Kidney (tissue), 13 donors: ENCODE measurements at regions not wholly inside any gene's neighbourhood (a gene's known extent, or its start where the extent isn't known, plus 50 kb on each side); places are given as distances from the start of the nearest gene placed in this dataset.
A peak's percentile ranks its signal among the peaks of the same experiment; 100 is the strongest.

ENCODE experiments used
- DNase-seq, 5 donors: peaks; one replicate each; pipeline ENCODE4 v3.0.0-alpha.2; 2013 to 2020
- FAIRE-seq: peaks from 2 replicates; lab custom pipeline; 2012; peaks lifted over from hg19 to GRCh38; lab: Jason Lieb, UNC
- H3K27ac ChIP-seq, 2 donors: one replicate each; pipeline ENCODE4 v1.7.0; 2013; ENCODE audit warnings: low read depth in 2 of 2, low read length in 2 of 2, inconsistent platforms in 1 of 2
- H3K27me3 ChIP-seq: one replicate; pipeline ENCODE4 v1.7.1; 2013; ENCODE audit warnings: low read length, inconsistent platforms; ENCODE audit not compliant: control insufficient read depth, insufficient read depth
- H3K36me3 ChIP-seq, 3 donors: one replicate each; pipeline versions ENCODE4 v1.7.0 to v1.7.1; 2013; ENCODE audit warnings: low read length in 3 of 3, control low read depth in 1 of 3, inconsistent platforms in 1 of 3; ENCODE audit not compliant: insufficient read depth in 3 of 3, control insufficient read depth in 2 of 3
- H3K4me1 ChIP-seq, 3 donors: one replicate each; pipeline versions ENCODE4 v1.7.0 to v1.7.1; 2013; ENCODE audit warnings: low read length in 3 of 3, inconsistent platforms in 1 of 3, low read depth in 1 of 3; ENCODE audit not compliant: control insufficient read depth in 2 of 3, insufficient read depth in 2 of 3
- H3K4me3 ChIP-seq, 3 donors: one replicate each; pipeline versions ENCODE4 v1.7.0 to v1.8.1; 2013; ENCODE audit warnings: low read length in 3 of 3, control low read depth in 1 of 3, inconsistent platforms in 1 of 3
- H3K9ac ChIP-seq, 3 donors: one replicate each; pipeline versions ENCODE4 v1.7.0 to v1.7.1; 2013; ENCODE audit warnings: low read length in 3 of 3, control low read depth in 1 of 3, inconsistent platforms in 1 of 3
- H3K9me3 ChIP-seq, 3 donors: one replicate each; pipeline versions ENCODE4 v1.7.0 to v1.7.1; 2013; ENCODE audit warnings: low read length in 3 of 3, control low read depth in 1 of 3, inconsistent platforms in 1 of 3; ENCODE audit not compliant: control insufficient read depth in 2 of 3, insufficient read depth in 1 of 3
- intact Hi-C: fragments of 100-400 bp; cut with DNase I; formaldehyde crosslinking; loops from one replicate; pipeline ENCODE4 v1.11.1; 2022
- TF ChIP-seq, protein P1 (sequence below): IDR thresholded peaks from 3 replicates; pipeline ENCODE4 v1.5.1; 2012; ENCODE audit warnings: mild to moderate bottlenecking, moderate library complexity, borderline replicate concordance; ENCODE audit not compliant: insufficient read depth; ENCODE audit errors: extremely low read depth
- donor health status: control.
- donor health status: control.
- donor health status: control.
- donor health status: control.
- donor health status: control.
- donor health status: DM: yes; HTN: yes; CAD: no.
- donor health status: Normal renal cell carcinoma (clear cell type).

DNA sequence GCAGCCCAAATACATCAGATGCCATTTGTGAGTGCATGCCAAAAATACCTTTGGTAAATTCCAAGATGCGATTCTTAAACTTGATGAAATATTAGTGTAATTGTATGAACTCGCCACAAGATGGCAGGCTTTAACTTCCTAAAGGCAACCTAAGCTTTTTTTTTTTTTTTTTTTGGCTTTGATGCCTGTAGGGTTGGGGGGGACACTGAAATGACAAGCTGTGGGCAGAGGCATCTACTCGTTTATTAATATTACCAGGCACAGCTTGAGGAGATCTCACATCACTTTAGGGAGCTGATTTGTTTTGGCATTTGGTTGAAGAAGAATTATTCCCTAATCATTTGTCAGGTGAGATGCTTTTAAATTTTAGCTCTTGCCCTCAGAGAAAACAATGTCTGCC is 126.7 kb upstream of the CCDC196 start:
- no peaks in the 10 kb centered on the region for H3K27me3 ChIP-seq
- no peaks in the 10 kb centered on the region for H3K36me3 ChIP-seq
- H3K4me1 ChIP-seq, result peaks cover 0 to 2% (median 2%) of the 10 kb centered on the region in 3 donors
- DNase-seq (peak in 3 of 5 donors; percentile 21 to 81 (median 73)), FAIRE-seq (peak; percentile 46)
- no peak overlapping the region for H3K9ac ChIP-seq
- H3K4me3 ChIP-seq, result no peak overlapping the region
- no peaks in the 10 kb centered on the region for H3K9me3 ChIP-seq
- TF ChIP-seq, protein P1, sequence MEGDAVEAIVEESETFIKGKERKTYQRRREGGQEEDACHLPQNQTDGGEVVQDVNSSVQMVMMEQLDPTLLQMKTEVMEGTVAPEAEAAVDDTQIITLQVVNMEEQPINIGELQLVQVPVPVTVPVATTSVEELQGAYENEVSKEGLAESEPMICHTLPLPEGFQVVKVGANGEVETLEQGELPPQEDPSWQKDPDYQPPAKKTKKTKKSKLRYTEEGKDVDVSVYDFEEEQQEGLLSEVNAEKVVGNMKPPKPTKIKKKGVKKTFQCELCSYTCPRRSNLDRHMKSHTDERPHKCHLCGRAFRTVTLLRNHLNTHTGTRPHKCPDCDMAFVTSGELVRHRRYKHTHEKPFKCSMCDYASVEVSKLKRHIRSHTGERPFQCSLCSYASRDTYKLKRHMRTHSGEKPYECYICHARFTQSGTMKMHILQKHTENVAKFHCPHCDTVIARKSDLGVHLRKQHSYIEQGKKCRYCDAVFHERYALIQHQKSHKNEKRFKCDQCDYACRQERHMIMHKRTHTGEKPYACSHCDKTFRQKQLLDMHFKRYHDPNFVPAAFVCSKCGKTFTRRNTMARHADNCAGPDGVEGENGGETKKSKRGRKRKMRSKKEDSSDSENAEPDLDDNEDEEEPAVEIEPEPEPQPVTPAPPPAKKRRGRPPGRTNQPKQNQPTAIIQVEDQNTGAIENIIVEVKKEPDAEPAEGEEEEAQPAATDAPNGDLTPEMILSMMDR, result peak; percentile 60
- H3K27ac ChIP-seq, result no peak overlapping the region
- intact Hi-C loops, result no loop called here

DNA sequence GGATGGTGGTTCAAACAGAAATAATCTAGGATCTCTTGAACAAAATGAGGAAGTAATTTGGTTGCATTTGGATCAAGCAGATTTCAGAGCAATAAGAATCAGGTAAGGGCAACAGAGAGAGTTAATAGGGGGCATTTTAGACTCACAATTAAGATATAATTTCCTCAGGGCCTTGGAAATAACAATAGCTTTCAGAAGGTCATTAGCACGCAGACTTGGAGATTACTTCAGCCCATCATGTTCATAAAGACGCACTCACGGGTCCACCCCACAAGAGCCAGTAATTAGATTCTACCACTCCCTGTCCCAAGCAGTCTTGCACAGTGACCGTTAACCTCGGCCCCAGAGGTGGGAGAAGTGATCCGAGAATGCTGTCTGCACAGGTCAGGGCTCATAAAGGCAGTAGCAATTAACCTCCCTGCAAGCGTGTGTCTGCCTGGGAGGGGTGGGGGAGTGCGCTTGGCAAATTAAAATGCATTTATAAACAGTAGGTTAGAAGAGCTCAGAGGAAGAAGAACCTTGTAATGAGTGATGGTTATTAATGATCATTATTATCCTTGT is 125.7 kb upstream of the CCDC196 start:
- no peaks in the 10 kb centered on the region for H3K36me3 ChIP-seq
- peaks cover 0 to 2% (median 2%) of the 10 kb centered on the region in 3 donors for H3K4me1 ChIP-seq
- H3K9ac ChIP-seq, result no peak overlapping the region
- no peaks in the 10 kb centered on the region for H3K9me3 ChIP-seq
- intact Hi-C loops, result no loop called here
- H3K27me3 ChIP-seq, result no peaks in the 10 kb centered on the region
- no peak overlapping the region for H3K4me3 ChIP-seq
- no peak overlapping the region for H3K27ac ChIP-seq
- TF ChIP-seq, protein P1, result no peak
- DNase-seq (peak in 4 of 5 donors; percentile 55 to 75 (median 70)), FAIRE-seq (no peak)

DNA sequence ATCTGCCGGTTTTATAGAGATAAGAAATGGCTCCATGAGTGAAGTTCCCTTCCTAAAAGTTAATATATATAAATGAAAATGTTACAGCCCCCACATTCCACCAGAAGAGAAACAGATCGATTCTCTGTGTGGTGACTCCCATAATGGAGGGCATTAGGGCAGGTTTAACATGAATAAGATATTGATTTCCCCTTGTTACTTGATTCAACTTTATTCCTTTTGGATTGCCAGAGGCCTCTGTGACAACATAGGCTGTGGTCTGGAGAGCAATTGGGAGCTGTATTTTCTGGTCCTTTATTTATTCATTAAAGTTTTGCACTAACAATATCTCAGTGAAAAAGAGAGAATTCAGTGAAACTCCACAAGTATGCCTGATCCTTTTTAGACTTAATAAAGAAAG is 125.2 kb upstream of the CCDC196 start:
- H3K4me1 ChIP-seq, result peaks cover 0 to 2% (median 2%) of the 10 kb centered on the region in 3 donors
- intact Hi-C loops, result no loop called here
- H3K27ac ChIP-seq, result no peak overlapping the region
- FAIRE-seq (no peak), DNase-seq (no peak)
- no peak overlapping the region for H3K9ac ChIP-seq
- H3K9me3 ChIP-seq, result no peaks in the 10 kb centered on the region
- no peaks in the 10 kb centered on the region for H3K27me3 ChIP-seq
- no peak overlapping the region for H3K4me3 ChIP-seq
- TF ChIP-seq, protein P1, result no peak
- no peaks in the 10 kb centered on the region for H3K36me3 ChIP-seq

- H3K4me1 ChIP-seq, result peaks cover 0 to 2% (median 2%) of the 10 kb centered on the region in 3 donors
- intact Hi-C loops, result no loop called here
- no peaks in the 10 kb centered on the region for H3K27me3 ChIP-seq
- TF ChIP-seq, protein P1, result no peak
- no peak overlapping the region for H3K9ac ChIP-seq
- no peak for DNase-seq
- no peaks in the 10 kb centered on the region for H3K36me3 ChIP-seq
- no peak for FAIRE-seq
- H3K27ac ChIP-seq, result no peak overlapping the region
- H3K4me3 ChIP-seq, result no peak overlapping the region
- no peaks in the 10 kb centered on the region for H3K9me3 ChIP-seq
Observed at GRCh38 chr14:66365388-66365787, 120.8 kb upstream of the CCDC196 start.
